Stimulated activated CD8-positive, alpha-beta memory T cell treated with anti-CD3 and anti-CD28 coated beads, Interleukin-12 subunit alpha, Interleukin-12 subunit beta, amount 100 ng/mL, for 4 hours (primary cell): ENCODE measurements at regions not wholly inside any gene's neighbourhood (a gene's known extent, or its start where the extent isn't known, plus 50 kb on each side); places are given as distances from the start of the nearest gene placed in this dataset.

Source experiments
- DNase-seq: peaks from one replicate; pipeline ENCODE4 v3.0.0-alpha.2; 2020; ENCODE audit warnings: low read depth

DNA sequence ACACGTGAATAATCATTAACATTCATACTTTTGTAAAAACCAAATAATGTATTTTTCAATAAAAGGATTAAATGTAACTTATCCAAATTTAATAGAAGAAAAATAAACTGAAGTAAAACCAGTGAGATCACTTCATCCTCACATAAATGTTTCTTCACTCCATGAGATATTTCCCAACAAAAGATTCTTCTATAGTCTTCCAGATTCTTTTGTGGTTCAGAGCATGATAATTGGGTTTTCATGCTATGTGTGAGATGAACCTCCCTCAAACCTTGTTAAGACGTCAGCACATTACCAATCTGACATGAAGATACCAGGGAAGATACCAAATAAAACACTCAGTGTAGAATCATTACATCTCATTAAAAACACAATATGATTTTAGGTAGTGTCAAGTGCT lies 62.9 kb upstream of the OXGR1 start:
- DNase-seq, result no peak

DNA sequence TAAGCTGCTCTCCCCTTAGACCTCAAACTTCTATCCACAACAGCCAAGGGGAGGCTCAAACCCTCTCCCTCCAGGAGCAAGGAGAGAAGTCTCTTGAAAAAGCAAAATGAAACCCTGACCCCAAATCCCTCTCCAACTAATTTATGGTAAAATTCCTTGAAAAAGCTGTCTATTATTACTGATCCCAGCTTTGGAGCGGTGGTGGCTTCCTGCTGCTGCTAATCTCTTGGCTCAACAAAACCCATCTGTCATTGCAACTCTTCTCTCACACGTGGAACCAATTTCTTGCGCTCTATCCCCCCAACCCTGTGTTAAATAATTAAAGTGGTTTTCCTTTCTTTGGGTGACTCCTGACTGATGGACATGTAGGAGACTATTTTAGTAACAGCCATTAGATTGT lies 64.1 kb upstream of the OXGR1 start:
- DNase-seq, result no peak

DNA sequence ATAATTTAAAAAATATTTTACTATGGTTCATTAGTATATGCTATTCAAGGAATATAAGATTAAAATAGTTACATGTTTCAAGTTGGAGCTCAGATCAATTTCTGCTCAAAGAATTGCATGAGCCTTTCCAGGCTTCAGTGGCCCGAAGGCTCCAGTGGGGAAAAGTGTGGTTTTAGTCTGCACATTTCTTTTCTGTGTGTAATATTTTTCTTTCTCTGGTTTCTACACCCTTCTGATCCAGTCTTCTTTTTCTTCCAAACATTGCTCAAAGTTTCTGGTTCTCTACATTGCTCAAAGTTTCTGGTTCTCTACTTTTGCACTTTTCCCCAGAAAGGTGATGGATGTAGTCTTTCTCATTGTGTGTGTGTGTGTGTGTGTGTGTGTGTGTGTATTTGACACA lies 64.7 kb upstream of the OXGR1 start:
- DNase-seq, result no peak

DNA sequence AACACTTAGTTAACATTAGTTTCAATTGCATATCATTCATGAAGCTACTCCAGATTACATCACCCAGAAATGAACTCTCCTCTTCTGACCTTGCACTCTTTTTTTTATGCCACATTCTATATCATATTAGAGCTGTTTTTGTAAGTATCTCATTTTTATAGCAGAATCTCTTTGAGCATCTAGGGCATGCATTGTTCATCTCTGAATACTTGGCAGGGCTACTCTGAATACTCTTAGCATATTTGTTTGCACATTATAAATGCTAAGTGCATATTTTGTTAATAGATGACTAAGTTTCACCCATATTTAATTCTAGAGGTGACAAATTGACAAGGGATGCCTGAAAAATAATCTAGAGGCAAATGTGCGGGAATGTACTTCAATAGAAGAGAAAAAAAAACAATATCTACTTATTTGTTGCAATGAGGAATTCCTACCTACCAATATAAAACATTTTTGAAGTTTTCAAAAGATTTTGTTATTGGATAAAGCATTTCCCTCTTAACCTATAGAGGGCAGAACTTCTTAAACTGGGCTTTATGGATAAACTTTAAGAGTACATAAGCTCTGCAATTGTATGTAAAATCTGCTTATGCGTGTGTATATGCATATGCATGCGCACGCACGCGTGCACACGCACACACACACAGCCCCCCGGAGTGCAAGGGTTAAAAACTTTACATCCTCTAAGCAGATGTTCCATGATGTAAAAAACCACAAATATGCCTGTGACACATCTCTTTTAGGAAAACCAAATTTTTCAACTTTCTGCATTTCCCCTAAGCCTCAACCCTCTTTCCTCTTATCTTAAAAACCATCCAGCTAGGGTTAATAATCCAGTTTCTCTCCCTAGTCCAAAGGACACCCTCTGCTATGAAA lies 73.0 kb upstream of the OXGR1 start:
- DNase-seq, result no peak

DNA sequence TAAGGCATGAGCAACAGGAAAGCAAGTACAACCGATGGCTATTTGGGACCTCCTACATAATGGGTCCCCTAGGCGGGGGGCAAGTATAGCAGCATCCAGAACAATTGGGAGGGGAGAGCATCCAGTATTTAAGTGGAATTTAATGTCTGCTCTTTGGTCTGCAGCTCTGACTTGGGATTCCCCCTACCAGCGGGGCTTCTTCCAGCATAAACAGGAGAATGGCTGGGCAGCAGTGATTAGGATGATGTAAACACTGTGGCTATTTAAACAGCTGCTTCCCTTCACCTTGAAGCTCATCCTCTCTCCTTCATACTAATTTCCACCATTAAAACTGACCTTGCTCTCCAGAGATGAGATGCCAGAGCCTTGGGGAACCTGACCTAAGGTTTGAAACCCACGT lies 73.9 kb upstream of the OXGR1 start:
- DNase-seq, result no peak

DNA sequence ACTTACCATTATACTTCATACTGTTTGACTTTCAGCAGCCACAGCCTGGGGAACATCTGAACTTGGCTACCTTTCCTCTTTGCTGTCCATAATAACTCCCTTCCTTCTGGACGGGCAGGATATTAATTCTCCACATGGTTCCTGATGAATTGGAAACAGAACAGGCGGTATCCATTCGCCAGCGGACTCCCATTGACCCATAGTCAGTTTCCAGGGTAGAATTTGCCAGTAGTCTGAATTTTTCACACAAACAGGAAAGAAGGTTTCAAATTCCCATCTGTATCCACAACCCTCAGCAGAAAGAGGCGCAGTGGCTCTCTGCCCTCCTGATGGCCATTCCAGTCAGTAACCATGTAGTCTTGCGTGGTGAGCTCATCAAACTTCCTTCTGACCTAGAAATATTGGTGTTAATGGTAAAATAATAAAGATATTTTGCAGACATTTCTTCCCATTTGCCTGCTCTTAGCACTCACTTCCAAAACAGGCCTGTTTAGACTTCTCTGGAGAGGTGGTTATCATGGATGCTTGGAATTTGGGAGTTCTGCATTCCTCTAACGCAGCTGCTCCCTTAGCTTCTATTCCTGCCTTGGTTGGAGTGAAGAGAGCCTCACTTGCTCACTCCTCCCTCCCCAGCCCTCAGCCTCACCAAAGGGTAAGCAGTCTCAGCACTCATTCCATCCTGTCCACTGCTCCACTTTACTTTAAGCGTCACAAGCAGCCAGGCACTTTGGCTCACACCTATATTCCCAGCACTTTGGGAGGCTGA lies 75.0 kb upstream of the OXGR1 start:
- DNase-seq, result no peak

DNA sequence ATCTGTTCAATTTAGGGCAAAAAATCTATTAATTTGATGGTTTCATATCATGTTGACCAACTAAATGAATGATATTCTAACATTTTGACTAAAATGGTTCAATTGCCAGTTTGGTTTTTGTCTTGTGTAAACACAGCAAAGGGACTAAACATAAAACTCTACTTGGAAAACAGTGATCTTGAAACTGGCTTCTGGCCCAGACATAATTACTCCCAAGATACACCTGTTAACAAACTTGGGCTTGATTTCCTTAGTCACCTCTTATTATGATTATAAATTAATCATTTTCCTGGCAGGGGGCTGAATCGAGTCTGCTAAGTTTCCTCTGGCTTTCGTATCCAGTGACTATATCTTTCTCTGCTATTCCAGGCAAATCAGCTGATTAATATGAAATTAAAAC lies 78.0 kb upstream of the OXGR1 start:
- DNase-seq, result no peak

DNA sequence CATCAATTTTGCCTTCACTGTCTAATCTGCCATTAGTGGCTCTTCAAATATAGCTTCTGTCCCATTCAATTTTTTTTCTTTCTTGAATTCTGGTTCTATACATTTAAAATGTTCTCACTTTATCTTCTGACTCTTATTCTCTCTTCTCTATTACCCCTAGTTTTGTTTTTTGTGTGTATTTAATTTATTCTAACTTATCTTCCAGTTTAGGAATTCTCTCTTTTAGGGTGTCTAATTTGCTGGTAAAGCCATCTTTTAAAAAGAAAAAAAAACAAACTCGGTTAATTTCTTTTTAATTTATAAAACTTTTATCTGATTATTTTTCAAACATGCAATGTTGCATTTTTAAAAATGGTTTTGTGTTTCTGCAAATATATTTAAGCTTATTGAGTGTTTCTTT lies 80.3 kb upstream of the OXGR1 start:
- no peak for DNase-seq

DNA sequence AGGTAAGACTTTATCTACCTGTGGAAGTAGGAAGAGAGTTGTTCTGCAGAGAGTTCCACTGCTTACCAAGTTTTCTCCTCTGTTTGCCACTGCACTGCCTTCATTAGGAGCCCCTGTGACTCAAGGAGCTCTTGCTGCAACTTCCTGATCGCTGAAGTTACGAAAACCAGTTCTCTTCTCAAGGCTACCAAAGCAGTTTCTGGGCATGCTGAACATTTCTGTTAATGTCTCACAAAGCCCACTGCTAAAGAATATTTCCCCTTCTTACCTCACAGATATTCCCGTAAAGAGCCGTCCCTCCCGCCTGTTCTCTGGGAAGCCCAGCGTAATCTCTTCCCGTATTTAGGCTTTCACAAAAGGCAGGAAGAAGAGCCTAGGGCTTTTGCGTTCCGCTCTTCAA lies 82.6 kb upstream of the OXGR1 start:
- DNase-seq, result no peak

DNA sequence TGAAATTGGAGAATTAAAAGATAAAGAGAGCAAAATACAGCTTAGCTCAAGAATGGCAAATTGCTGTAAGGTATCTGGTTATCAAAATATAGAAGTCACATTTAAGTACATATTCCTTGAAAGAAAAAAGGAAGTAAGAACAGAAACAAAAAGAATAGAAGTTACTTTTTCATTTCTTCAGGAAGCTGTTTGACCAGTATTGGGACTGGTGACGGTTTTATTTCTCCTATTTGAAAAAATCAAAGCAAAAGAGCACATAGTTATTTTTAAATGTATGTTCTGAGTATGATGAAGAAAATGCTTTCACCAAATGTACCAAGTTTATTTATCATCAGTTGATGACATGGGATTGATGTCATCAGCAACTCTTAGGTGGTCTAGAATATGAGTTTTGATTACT lies 83.1 kb upstream of the OXGR1 start:
- DNase-seq, result no peak

DNA sequence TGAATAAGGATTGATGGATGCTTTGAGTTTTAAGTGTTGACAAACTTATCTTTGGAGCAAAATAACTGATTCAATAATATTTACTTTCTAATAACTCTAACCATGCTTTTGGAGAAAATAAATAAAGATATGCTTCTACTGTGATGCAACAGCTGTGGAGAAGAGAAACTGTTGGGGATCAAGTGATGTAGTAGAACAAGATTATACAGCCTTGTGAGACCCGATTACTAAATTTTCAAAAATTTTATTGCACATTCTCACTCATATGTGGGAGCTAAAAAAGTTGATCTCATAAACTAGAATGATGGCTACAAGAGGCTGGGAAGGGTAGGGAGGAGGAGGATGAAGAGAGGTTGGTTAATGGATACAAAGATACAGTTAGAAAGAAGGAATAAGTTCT lies 85.5 kb upstream of the OXGR1 start:
- DNase-seq, result no peak

DNA sequence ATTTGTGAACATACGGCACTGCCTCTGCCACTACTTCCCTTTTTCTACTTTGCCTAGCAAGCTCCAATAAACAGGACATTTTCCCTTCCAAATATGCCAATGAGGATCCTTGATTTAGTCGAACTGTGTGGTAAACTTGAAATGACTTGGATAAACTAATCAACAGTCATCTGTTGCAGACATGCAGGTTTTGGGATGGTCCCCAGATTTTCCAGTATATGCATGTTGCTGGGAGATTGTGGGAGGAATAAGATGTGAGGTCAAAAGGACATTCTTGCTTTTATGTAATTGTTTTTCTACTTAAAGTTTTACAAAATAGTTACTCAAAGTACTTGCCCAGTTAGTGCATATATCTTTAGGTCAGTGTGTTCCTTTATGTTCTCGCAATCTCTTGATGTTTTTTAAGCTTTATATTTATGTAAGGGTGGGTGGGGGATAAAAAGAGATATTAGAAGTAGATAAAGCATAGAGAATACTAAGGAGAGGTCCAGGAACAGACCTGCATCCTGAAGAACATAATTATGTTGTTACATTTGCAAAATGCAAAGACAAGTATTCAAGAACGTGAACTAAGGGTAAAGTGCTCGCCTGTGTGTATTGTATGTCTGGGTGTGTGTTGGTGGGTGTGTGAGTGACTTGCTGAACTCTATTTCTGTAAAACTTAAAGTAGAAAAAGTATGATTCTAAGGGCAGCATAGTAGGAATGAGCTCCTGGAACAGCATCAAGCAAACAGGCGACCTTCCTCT lies 88.4 kb upstream of the OXGR1 start:
- DNase-seq, result no peak

DNA sequence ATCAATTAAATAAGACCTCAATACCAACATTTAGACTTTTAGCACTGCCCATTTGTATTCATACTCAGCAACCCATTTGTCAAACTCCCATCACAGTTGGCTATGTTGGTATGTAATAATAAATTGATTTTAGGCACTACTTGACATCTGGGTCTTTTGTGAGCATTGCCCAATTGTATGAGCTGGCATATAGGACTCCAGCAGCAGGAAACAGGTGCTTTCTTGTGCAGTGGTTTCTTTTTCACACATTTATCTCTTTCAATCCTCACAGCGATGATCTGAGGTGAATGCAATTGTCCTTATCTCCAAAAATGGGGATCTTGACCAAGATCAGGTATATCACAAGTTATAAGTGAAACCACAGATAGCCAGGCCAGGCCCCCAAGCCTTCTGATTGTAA lies 96.9 kb upstream of the OXGR1 start:
- DNase-seq, result no peak

DNA sequence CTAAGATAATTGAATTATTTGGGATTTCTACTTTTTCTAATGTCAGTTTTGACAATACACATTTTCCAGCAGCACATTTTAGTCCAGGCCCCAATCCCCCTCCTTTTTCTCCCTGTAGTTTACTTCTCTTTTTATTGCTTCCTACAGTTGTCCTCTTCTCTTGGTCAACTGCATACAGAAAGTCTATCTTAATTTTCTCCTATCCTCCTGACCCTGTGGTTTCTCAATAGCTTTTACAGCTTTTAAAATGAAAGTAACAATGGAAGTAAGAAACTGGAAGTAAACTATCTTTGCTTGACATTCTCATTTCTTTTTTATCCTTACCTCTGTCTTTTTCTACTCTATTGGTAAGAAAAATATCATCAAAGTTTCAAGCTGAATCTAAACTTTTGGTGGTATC lies 106.5 kb upstream of the OXGR1 start:
- DNase-seq, result no peak

DNA sequence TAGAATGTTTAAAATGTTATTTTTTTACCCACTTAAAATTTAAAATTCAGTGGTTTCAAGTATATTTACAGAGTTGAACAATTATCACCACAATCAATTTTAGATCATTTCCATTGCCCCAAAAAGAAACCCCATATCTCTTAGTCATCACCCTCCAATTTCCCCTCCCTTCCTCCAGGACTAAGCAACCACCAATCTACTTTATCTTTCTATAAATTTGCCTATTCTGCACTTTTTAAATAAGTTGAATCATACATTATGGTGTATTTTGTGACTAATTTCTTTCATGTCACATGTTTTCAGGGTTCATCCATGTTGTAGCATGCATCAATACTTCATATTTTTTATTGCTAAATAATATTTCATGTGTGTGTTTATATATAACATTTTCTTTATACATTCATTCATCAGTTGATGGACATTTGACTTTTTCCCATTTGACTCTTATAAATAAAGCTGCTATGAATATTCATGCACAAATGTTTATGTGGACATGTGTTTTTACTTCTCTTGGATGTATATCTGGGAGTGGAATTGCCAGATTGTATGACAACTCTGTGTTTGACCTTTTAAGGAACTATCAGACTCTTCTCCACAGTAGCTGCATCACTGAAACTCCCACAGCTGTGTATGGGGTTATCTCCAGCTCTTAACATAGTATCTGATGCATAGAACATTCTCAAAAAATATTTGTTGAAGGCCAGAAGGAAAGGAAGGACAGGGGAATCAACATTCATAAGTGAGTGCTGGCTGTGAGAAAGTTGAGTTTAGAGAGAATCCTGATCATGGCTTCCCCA lies 107.8 kb upstream of the OXGR1 start:
- no peak for DNase-seq

DNA sequence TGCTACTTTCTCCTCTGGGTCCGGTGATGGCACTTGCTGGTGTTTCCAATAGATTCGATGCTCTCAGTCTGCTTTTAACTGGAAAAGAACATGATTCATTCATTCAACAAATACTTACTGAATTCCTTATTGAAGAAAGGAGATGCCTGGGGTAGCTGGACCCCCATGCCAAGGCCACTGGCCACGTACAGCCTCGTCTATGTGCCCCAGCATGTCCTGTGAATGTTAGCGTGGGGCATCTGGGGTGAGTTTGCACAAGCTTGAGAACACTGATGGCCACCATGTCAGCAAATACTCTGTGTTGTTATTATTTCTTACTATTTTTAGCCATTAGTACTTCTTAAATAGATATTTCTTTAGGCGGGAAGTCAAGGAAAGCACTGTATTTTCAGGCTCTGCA lies 112.0 kb upstream of the OXGR1 start:
- no peak for DNase-seq

DNA sequence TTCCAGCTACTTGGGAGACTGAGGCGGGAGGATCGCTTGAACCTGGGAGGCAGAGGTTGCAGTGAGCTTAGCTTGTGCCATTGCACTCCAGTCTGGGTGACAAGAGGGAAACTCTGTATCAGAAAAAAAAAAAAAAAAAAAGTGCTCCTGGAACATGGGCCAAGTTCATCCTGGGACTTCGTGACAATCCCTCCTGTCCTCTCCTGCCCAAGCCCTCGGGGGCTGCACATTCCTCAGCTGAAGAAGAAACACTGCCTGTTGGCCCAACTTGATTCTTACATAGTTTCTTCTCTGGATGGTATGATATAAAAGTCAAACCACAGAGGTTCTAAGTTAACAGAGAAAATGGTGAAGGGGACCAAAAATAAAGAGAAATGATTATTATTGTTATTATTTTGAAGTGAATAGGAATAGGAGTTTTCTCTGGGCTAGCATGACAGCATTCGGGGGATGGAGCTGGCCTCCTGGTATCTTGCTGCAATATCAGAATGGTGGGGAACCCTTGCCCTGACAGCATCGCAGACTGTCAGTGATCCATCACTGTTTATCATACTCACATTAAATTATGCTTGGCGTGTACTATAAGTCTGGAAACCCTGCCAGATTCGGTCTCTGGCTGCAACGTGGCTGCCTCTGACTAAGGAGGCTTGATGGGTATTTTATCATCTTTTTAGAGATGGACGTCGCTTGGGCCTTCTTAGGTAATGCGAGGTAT lies 113.7 kb upstream of the OXGR1 start:
- DNase-seq, result no peak

DNA sequence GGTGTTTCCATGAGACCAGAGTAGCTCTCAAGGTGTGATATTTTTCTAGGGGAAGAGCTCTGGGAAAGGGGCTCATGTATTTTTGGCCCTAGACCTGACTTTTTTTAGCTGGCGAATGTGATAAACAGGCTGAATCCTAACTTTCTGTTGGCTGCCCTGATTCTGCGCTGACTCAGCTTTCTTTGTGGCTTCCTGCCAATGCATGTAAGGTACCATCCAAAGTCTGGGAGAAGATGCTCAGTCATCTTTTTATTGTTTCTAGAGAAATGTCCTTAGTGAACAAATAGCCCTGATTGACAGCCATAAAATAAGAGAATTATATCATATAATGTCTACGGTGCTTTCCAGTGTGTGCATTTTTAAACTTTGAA lies 113.6 kb upstream of the MBNL2 start:
- no peak for DNase-seq

DNA sequence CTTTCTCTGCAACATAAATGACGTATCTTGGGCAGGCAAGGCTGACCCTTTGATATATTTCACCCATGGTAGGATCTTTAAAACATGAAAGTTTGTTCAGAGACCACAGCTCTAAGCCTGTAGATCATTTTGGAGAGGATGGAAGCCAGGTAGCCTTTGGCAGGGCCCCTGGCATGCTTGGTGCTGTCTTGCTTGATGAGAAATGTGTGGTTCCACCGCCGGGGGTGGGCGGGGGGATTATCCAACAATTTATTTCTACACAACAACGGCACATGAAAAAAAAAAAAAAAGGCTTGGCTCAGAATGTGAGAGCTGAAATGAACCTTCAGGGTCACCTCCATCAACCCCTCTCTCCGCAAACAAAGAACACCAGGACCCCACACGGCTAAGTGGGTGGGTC lies 112.9 kb upstream of the MBNL2 start:
- no peak for DNase-seq

DNA sequence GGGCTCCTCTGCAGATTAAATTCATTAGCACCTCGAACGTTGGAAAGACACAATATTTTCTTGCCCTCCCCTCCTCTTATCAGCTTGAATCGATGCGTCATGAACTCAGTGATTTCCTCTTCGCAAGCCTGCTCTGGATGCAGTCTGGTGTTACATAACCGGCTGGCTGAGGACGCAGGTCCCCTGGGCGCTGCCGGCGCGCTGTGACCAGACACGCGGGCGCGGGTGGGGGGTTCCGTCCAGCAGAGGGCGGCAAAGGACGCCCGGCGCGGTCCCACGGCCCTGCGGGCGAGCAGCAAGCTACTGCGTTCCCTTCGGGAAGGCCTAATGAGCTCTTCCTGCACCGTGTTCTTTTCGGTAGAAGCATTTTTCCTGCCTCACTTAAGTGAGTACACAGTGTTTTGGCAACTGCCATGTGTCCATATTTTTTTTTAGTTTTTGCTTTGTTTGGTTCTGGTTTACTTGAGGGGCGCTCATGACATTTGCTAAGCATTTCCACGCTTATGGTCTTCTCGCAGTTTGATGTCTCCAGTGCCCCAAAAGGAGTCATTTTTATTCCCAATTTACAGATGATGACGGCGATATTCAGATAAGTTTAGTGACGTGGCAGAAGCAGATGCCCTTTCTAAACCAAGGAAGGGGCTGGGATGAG lies 112.2 kb upstream of the MBNL2 start:
- DNase-seq, result peak; percentile 66

DNA sequence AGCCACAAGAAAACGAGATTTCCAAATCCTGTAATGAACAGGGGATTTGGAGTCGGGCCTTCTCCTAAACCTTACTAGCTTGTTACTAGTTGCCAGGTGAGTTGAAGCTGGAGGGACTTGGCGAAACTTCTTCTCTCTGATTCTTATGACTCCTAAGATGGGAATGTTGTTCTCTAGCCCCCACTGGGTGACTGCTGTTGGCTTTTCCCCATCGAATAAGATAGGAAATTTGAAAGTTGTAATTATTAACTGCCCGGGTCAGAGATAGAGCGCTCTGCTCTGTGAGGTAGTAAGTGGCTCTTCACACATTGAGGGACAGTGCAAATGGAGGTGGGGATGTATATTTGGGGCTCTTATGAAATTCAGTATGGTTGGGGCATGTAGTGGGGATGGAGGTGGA lies 111.2 kb upstream of the MBNL2 start:
- no peak for DNase-seq
